GM19238 (cell line): ENCODE measurements at regions not wholly inside any gene's neighbourhood (a gene's known extent, or its start where the extent isn't known, plus 50 kb on each side); places are given as distances from the start of the nearest gene placed in this dataset.

Experiments used
- DNase-seq: peaks from one replicate; pipeline ENCODE4 v3.0.0; 2011; ENCODE audit warnings: low spot score; ENCODE audit not compliant: insufficient read length

- DNase-seq: no peak
Measured at GRCh38 chr7:117929237-117929636, 56.0 kb upstream of the CTTNBP2 start.

GRCh38 chr7:117931314-117931713 lies 58.1 kb upstream of the CTTNBP2 start:
- no peak for DNase-seq

GRCh38 chr7:117937049-117937752 lies 64.0 kb upstream of the CTTNBP2 start:
- no peak for DNase-seq

GRCh38 chr7:117937753-117938483 lies 64.7 kb upstream of the CTTNBP2 start:
- no peak for DNase-seq

GRCh38 chr7:117941138-117941810 lies 68.0 kb upstream of the CTTNBP2 start:
- DNase-seq: no peak

GRCh38 chr7:117942780-117943179 lies 69.5 kb upstream of the CTTNBP2 start:
- no peak for DNase-seq

- DNase-seq: no peak
Measured at GRCh38 chr7:117944886-117945285, 71.6 kb upstream of the CTTNBP2 start.

GRCh38 chr7:117946151-117946633 lies 73.0 kb upstream of the CTTNBP2 start:
- DNase-seq: no peak

GRCh38 chr7:117949232-117949631 lies 76.0 kb upstream of the CTTNBP2 start:
- no peak for DNase-seq

- DNase-seq: no peak
Measured at GRCh38 chr7:117950601-117951260, 77.5 kb upstream of the CTTNBP2 start.

GRCh38 chr7:117951285-117951684 lies 78.0 kb upstream of the CTTNBP2 start:
- no peak for DNase-seq

- no peak for DNase-seq
Measured at GRCh38 chr7:117951691-117952280, 78.5 kb upstream of the CTTNBP2 start.

- no peak for DNase-seq
Measured at GRCh38 chr7:117955046-117955445, 81.8 kb upstream of the CTTNBP2 start.

GRCh38 chr7:117960351-117960750 lies 87.1 kb upstream of the CTTNBP2 start:
- no peak for DNase-seq

GRCh38 chr7:117961235-117961634 lies 88.0 kb upstream of the CTTNBP2 start:
- no peak for DNase-seq

GRCh38 chr7:117962366-117962994 lies 89.2 kb upstream of the CTTNBP2 start:
- DNase-seq: no peak

- no peak for DNase-seq
Measured at GRCh38 chr7:117963264-117964197, 90.3 kb upstream of the CTTNBP2 start.

GRCh38 chr7:117970801-117971200 lies 97.6 kb upstream of the CTTNBP2 start:
- DNase-seq: no peak

- no peak for DNase-seq
Measured at GRCh38 chr7:117971556-117972244, 98.5 kb upstream of the CTTNBP2 start.
